ENCODE measurements at regions not wholly inside any gene's neighbourhood (a gene's known extent, or its start where the extent isn't known, plus 50 kb on each side); places are given as distances from the start of the nearest gene placed in this dataset.

- H3K9me3 ChIP-seq = no peaks in the 10 kb centered on the region
- TF ChIP-seq POLR2A (IDR thresholded peaks at IDR 0.05) (no peak), CTCF (IDR thresholded peaks at IDR 0.05) (peak in 2 of 4 experiments; percentile 20 to 32)
- H3K36me3 ChIP-seq = no peaks in the 10 kb centered on the region
- no peak overlapping the region for H3K27ac ChIP-seq
- no peak overlapping the region for H3K4me3 ChIP-seq
- 8 to 33% methylated on average over 1 of the region's 1 CpG for WGBS, 2 donors (ENCODE audit: low coverage in 1 of 2)
- no peak for ATAC-seq
- no peaks in the 10 kb centered on the region for H3K27me3 ChIP-seq
- H3K4me1 ChIP-seq = no peaks in the 10 kb centered on the region
Measured at GRCh38 chr6:94071835-94072234, 652.5 kb upstream of the EPHA7 start.

GRCh38 chr6:94065707-94066337 is 646.5 kb upstream of the EPHA7 start:
- Histone ChIP-seq H3K9me3 (no peaks in the 10 kb centered on the region), H3K27ac (no peak overlapping the region), H3K4me3 (no peak overlapping the region), H3K4me1 (no peaks in the 10 kb centered on the region), H3K27me3 (no peaks in the 10 kb centered on the region), H3K36me3 (no peaks in the 10 kb centered on the region)
- no peak for TF ChIP-seq POLR2A (IDR thresholded peaks at IDR 0.05)
- no peak for TF ChIP-seq EP300 (IDR thresholded peaks at IDR 0.05)
- TF ChIP-seq POLR2AphosphoS5 (IDR thresholded peaks at IDR 0.05) = no peak
- TF ChIP-seq CTCF (IDR thresholded peaks at IDR 0.05) = no peak
- 42 to 54% methylated on average over 5 to 6 of the region's 6 CpGs for WGBS, 2 donors (ENCODE audit: low coverage in 1 of 2)
- ATAC-seq = no peak

- Histone ChIP-seq H3K36me3 (no peaks in the 10 kb centered on the region), H3K27me3 (no peaks in the 10 kb centered on the region), H3K9me3 (no peaks in the 10 kb centered on the region), H3K4me1 (no peaks in the 10 kb centered on the region), H3K27ac (no peak overlapping the region), H3K4me3 (no peak overlapping the region)
- 13 to 15% methylated on average over 1 of the region's 1 CpG for WGBS, 2 donors (ENCODE audit: low coverage in 1 of 2)
- TF ChIP-seq POLR2AphosphoS5 (IDR thresholded peaks at IDR 0.05) = no peak
- TF ChIP-seq POLR2A (IDR thresholded peaks at IDR 0.05) = no peak
- TF ChIP-seq EP300 (IDR thresholded peaks at IDR 0.05) = no peak
- TF ChIP-seq CTCF (IDR thresholded peaks at IDR 0.05) = peak in 2 of 4 experiments; percentile 24 to 50
- ATAC-seq = no peak
Measured at GRCh38 chr6:94052749-94053148, 633.4 kb upstream of the EPHA7 start.

- TF ChIP-seq CTCF (IDR thresholded peaks at IDR 0.05) = no peak
- no peaks in the 10 kb centered on the region for H3K4me1 ChIP-seq
- no peak for ATAC-seq
- H3K36me3 ChIP-seq = no peaks in the 10 kb centered on the region
- no peaks in the 10 kb centered on the region for H3K27me3 ChIP-seq
- WGBS, 2 donors (ENCODE audit: low coverage in 1 of 2) = 83 to 90% methylated on average over 3 of the region's 3 CpGs
- H3K9me3 ChIP-seq = no peaks in the 10 kb centered on the region
- H3K4me3 ChIP-seq = no peak overlapping the region
- H3K27ac ChIP-seq = no peak overlapping the region
Measured at GRCh38 chr6:94050515-94050914, 631.2 kb upstream of the EPHA7 start.

GRCh38 chr6:94049001-94049400 is 629.6 kb upstream of the EPHA7 start:
- TF ChIP-seq POLR2A (IDR thresholded peaks at IDR 0.05) = no peak
- no peak for TF ChIP-seq POLR2AphosphoS5 (IDR thresholded peaks at IDR 0.05)
- no peak for TF ChIP-seq CTCF (IDR thresholded peaks at IDR 0.05)
- no peak for TF ChIP-seq EP300 (IDR thresholded peaks at IDR 0.05)
- no peak overlapping the region for H3K27ac ChIP-seq
- H3K4me1 ChIP-seq = no peaks in the 10 kb centered on the region
- H3K36me3 ChIP-seq = no peaks in the 10 kb centered on the region
- ATAC-seq = no peak
- no peak overlapping the region for H3K4me3 ChIP-seq
- no peaks in the 10 kb centered on the region for H3K9me3 ChIP-seq
- H3K27me3 ChIP-seq = no peaks in the 10 kb centered on the region
